ENCODE measurements at regions not wholly inside any gene's neighbourhood (a gene's known extent, or its start where the extent isn't known, plus 50 kb on each side); places are given as distances from the start of the nearest gene placed in this dataset.

- Histone ChIP-seq H3K9me3 (ENCODE audit: control insufficient read depth, low read length) (no peaks in the 10 kb centered on the region), H3K27ac (ENCODE audit: low read depth, low read length, severe bottlenecking) (no peak overlapping the region), H3K4me3 (ENCODE audit: extremely low read depth, insufficient read depth, low read length, poor library complexity, severe bottlenecking) (no peak overlapping the region), H3K36me3 (ENCODE audit: control insufficient read depth, insufficient read depth, low read length) (no peaks in the 10 kb centered on the region), H3K4me1 (ENCODE audit: control insufficient read depth, insufficient read depth, low read length, poor library complexity, severe bottlenecking) (no peaks in the 10 kb centered on the region)
- 89 to 100% methylated on average over 1 of the region's 1 CpG for WGBS, 2 experiments (ENCODE audit: insufficient coverage in 2 of 2)
Measured at GRCh38 chr2:187232749-187233148, 215.3 kb downstream of the CALCRL start.

GRCh38 chr2:187230088-187230487 lies 218.0 kb downstream of the CALCRL start:
- Histone ChIP-seq H3K36me3 (ENCODE audit: control insufficient read depth, insufficient read depth, low read length) (no peaks in the 10 kb centered on the region), H3K4me3 (ENCODE audit: extremely low read depth, insufficient read depth, low read length, poor library complexity, severe bottlenecking) (no peak overlapping the region), H3K27ac (ENCODE audit: low read depth, low read length, severe bottlenecking) (no peak overlapping the region), H3K4me1 (ENCODE audit: control insufficient read depth, insufficient read depth, low read length, poor library complexity, severe bottlenecking) (no peaks in the 10 kb centered on the region), H3K9me3 (ENCODE audit: control insufficient read depth, low read length) (no peaks in the 10 kb centered on the region)
- WGBS, 2 experiments (ENCODE audit: insufficient coverage in 2 of 2): 96 to 97% methylated on average over 2 to 3 of the region's 3 CpGs

- Histone ChIP-seq H3K4me1 (ENCODE audit: control insufficient read depth, insufficient read depth, low read length, poor library complexity, severe bottlenecking) (no peaks in the 10 kb centered on the region), H3K27ac (ENCODE audit: low read depth, low read length, severe bottlenecking) (no peak overlapping the region), H3K9me3 (ENCODE audit: control insufficient read depth, low read length) (no peaks in the 10 kb centered on the region), H3K36me3 (ENCODE audit: control insufficient read depth, insufficient read depth, low read length) (no peaks in the 10 kb centered on the region), H3K4me3 (ENCODE audit: extremely low read depth, insufficient read depth, low read length, poor library complexity, severe bottlenecking) (no peak overlapping the region)
- WGBS, 2 experiments (ENCODE audit: insufficient coverage in 2 of 2): 80 to 100% methylated on average over 1 of the region's 1 CpG
Measured at GRCh38 chr2:187228986-187229385, 219.1 kb downstream of the CALCRL start.

- Histone ChIP-seq H3K4me1 (ENCODE audit: control insufficient read depth, insufficient read depth, low read length, poor library complexity, severe bottlenecking) (no peaks in the 10 kb centered on the region), H3K36me3 (ENCODE audit: control insufficient read depth, insufficient read depth, low read length) (no peaks in the 10 kb centered on the region), H3K27ac (ENCODE audit: low read depth, low read length, severe bottlenecking) (no peak overlapping the region), H3K4me3 (ENCODE audit: extremely low read depth, insufficient read depth, low read length, poor library complexity, severe bottlenecking) (no peak overlapping the region), H3K9me3 (ENCODE audit: control insufficient read depth, low read length) (no peaks in the 10 kb centered on the region)
- 20% methylated on average over 1 of the region's 3 CpGs; no CpG with 5 or more reads in 1 of the 2 experiments for WGBS, 2 experiments (ENCODE audit: insufficient coverage in 2 of 2)
Measured at GRCh38 chr2:187224989-187225388, 223.1 kb downstream of the CALCRL start.

GRCh38 chr2:187220071-187220470 lies 228.0 kb downstream of the CALCRL start:
- Histone ChIP-seq H3K4me1 (ENCODE audit: control insufficient read depth, insufficient read depth, low read length, poor library complexity, severe bottlenecking) (no peaks in the 10 kb centered on the region), H3K36me3 (ENCODE audit: control insufficient read depth, insufficient read depth, low read length) (no peaks in the 10 kb centered on the region), H3K9me3 (ENCODE audit: control insufficient read depth, low read length) (no peaks in the 10 kb centered on the region), H3K27ac (ENCODE audit: low read depth, low read length, severe bottlenecking) (no peak overlapping the region), H3K4me3 (ENCODE audit: extremely low read depth, insufficient read depth, low read length, poor library complexity, severe bottlenecking) (no peak overlapping the region)
- no CpG with 5 or more reads among the region's 1 CpG for WGBS, 2 experiments (ENCODE audit: insufficient coverage in 2 of 2)

GRCh38 chr2:187215532-187216240 lies 232.4 kb downstream of the CALCRL start:
- Histone ChIP-seq H3K4me3 (ENCODE audit: extremely low read depth, insufficient read depth, low read length, poor library complexity, severe bottlenecking) (no peak overlapping the region), H3K4me1 (ENCODE audit: control insufficient read depth, insufficient read depth, low read length, poor library complexity, severe bottlenecking) (no peaks in the 10 kb centered on the region), H3K9me3 (ENCODE audit: control insufficient read depth, low read length) (no peaks in the 10 kb centered on the region), H3K27ac (ENCODE audit: low read depth, low read length, severe bottlenecking) (no peak overlapping the region), H3K36me3 (ENCODE audit: control insufficient read depth, insufficient read depth, low read length) (no peaks in the 10 kb centered on the region)
- WGBS, 2 experiments (ENCODE audit: insufficient coverage in 2 of 2): no CpG with 5 or more reads among the region's 1 CpG

GRCh38 chr2:187214306-187214705 lies 233.7 kb downstream of the CALCRL start:
- Histone ChIP-seq H3K4me1 (ENCODE audit: control insufficient read depth, insufficient read depth, low read length, poor library complexity, severe bottlenecking) (no peaks in the 10 kb centered on the region), H3K9me3 (ENCODE audit: control insufficient read depth, low read length) (no peaks in the 10 kb centered on the region), H3K4me3 (ENCODE audit: extremely low read depth, insufficient read depth, low read length, poor library complexity, severe bottlenecking) (no peak overlapping the region), H3K27ac (ENCODE audit: low read depth, low read length, severe bottlenecking) (no peak overlapping the region), H3K36me3 (ENCODE audit: control insufficient read depth, insufficient read depth, low read length) (no peaks in the 10 kb centered on the region)
- WGBS, 2 experiments (ENCODE audit: insufficient coverage in 2 of 2): 80% methylated on average over 1 of the region's 3 CpGs; no CpG with 5 or more reads in 1 of the 2 experiments

- H3K4me1 ChIP-seq (ENCODE audit: control insufficient read depth, insufficient read depth, low read length, poor library complexity, severe bottlenecking): no peaks in the 10 kb centered on the region
- H3K36me3 ChIP-seq (ENCODE audit: control insufficient read depth, insufficient read depth, low read length): no peaks in the 10 kb centered on the region
- H3K4me3 ChIP-seq (ENCODE audit: extremely low read depth, insufficient read depth, low read length, poor library complexity, severe bottlenecking): no peak overlapping the region
- H3K27ac ChIP-seq (ENCODE audit: low read depth, low read length, severe bottlenecking): no peak overlapping the region
- H3K9me3 ChIP-seq (ENCODE audit: control insufficient read depth, low read length): no peaks in the 10 kb centered on the region
Measured at GRCh38 chr2:187213798-187214197, 234.3 kb downstream of the CALCRL start.

GRCh38 chr2:187210726-187211125 lies 237.3 kb downstream of the CALCRL start:
- Histone ChIP-seq H3K36me3 (ENCODE audit: control insufficient read depth, insufficient read depth, low read length) (no peaks in the 10 kb centered on the region), H3K9me3 (ENCODE audit: control insufficient read depth, low read length) (no peaks in the 10 kb centered on the region), H3K4me3 (ENCODE audit: extremely low read depth, insufficient read depth, low read length, poor library complexity, severe bottlenecking) (no peak overlapping the region), H3K4me1 (ENCODE audit: control insufficient read depth, insufficient read depth, low read length, poor library complexity, severe bottlenecking) (no peaks in the 10 kb centered on the region), H3K27ac (ENCODE audit: low read depth, low read length, severe bottlenecking) (no peak overlapping the region)
- WGBS, 2 experiments (ENCODE audit: insufficient coverage in 2 of 2): 73 to 77% methylated on average over 2 to 3 of the region's 3 CpGs

- H3K9me3 ChIP-seq (ENCODE audit: control insufficient read depth, low read length): no peaks in the 10 kb centered on the region
- no peaks in the 10 kb centered on the region for H3K4me1 ChIP-seq (ENCODE audit: control insufficient read depth, insufficient read depth, low read length, poor library complexity, severe bottlenecking)
- no peak overlapping the region for H3K4me3 ChIP-seq (ENCODE audit: extremely low read depth, insufficient read depth, low read length, poor library complexity, severe bottlenecking)
- WGBS, 2 experiments (ENCODE audit: insufficient coverage in 2 of 2): no CpG with 5 or more reads among the region's 3 CpGs
- H3K27ac ChIP-seq (ENCODE audit: low read depth, low read length, severe bottlenecking): no peak overlapping the region
- H3K36me3 ChIP-seq (ENCODE audit: control insufficient read depth, insufficient read depth, low read length): no peaks in the 10 kb centered on the region
Measured at GRCh38 chr2:187208199-187208785, 239.8 kb downstream of the CALCRL start.

GRCh38 chr2:187207126-187207525 lies 240.9 kb downstream of the CALCRL start:
- Histone ChIP-seq H3K36me3 (ENCODE audit: control insufficient read depth, insufficient read depth, low read length) (no peaks in the 10 kb centered on the region), H3K9me3 (ENCODE audit: control insufficient read depth, low read length) (no peaks in the 10 kb centered on the region), H3K27ac (ENCODE audit: low read depth, low read length, severe bottlenecking) (no peak overlapping the region), H3K4me1 (ENCODE audit: control insufficient read depth, insufficient read depth, low read length, poor library complexity, severe bottlenecking) (no peaks in the 10 kb centered on the region), H3K4me3 (ENCODE audit: extremely low read depth, insufficient read depth, low read length, poor library complexity, severe bottlenecking) (no peak overlapping the region)
- WGBS, 2 experiments (ENCODE audit: insufficient coverage in 2 of 2): 100% methylated on average over 1 of the region's 2 CpGs; no CpG with 5 or more reads in 1 of the 2 experiments

All from mesodermal cell (in vitro differentiated cells).